NB4 (cell line): ENCODE measurements at regions not wholly inside any gene's neighbourhood (a gene's known extent, or its start where the extent isn't known, plus 50 kb on each side); places are given as distances from the start of the nearest gene placed in this dataset.

Experiments used
- DNase-seq: peaks from one replicate; pipeline ENCODE4 v3.0.0; 2010; ENCODE audit warnings: low read depth
- H3K4me3 ChIP-seq: one replicate; pipeline ENCODE4 v1.5.1; 2011; ENCODE audit warnings: mild to moderate bottlenecking, low read depth, low read length, moderate library complexity
- CTCF ChIP-seq: IDR thresholded peaks from one replicate; pipeline ENCODE4 v1.5.1; 2012; ENCODE audit warnings: low read depth, low read length
- MAX ChIP-seq: IDR thresholded peaks from 2 replicates; pipeline ENCODE4 v1.6.1; 2011; ENCODE audit warnings: low read depth, low read length
- MYC ChIP-seq: IDR thresholded peaks from 2 replicates; pipeline ENCODE4 v1.6.1; 2011; ENCODE audit warnings: low read depth, low read length
- POLR2A ChIP-seq: IDR thresholded peaks from 2 replicates; pipeline ENCODE4 v1.6.1; 2011; ENCODE audit warnings: mild to moderate bottlenecking; ENCODE audit not compliant: insufficient read length; ENCODE audit errors: extremely low read depth

DNA sequence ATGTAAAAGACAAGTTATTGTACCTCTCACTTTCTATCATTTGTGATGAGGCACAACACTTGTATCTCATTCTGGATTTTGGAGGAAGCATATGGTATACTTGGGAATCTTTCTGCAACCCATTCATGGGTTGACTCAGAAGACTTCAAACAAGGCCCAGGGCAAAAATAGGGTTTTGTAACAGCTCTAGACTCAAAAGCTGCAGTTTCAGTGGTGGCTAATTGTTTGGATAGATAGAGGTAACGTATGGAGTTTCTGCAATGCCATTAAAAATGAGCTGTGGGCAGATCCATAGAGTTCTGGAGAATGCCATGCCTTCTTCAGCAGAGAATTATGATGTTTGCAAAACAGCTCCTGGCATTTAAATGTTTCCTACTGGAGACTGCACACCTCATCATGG, 279.6 kb upstream of the VLDLR start:
- TF ChIP-seq MYC (no peak), CTCF (no peak), POLR2A (no peak), MAX (no peak)
- no peak for DNase-seq

DNA sequence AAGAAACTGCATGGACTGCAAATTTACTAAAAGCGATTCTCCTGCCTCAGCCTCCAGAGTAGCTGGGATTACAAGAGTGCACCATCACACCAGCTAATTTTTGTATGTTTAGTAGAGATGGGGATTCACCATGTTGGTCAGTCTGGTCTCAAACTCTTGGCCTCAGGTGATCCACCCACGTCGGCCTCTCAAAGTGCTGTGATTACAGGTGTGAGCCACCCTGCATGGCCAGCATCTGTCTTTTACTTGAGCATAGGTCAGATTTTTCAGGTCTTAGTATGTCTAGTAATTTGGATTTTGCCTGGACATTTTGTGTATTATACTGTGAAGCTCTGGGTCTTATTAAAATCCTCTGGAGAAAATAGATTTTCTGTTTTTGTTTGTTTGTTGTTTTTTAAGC, 277.8 kb upstream of the VLDLR start:
- no peak for DNase-seq
- TF ChIP-seq CTCF = no peak
- H3K4me3 ChIP-seq = no peak overlapping the region

More for the DNA sequence above, 279.6 kb upstream of the VLDLR start:
- H3K4me3 ChIP-seq = no peak overlapping the region

- no peak for TF ChIP-seq MAX
- no peak for TF ChIP-seq MYC
- TF ChIP-seq CTCF = no peak
- no peak for TF ChIP-seq POLR2A
- no peak for DNase-seq
- H3K4me3 ChIP-seq = no peak overlapping the region
Measured at GRCh38 chr9:2344436-2344835, 277.2 kb upstream of the VLDLR start.

GRCh38 chr9:2345013-2345412, 276.6 kb upstream of the VLDLR start:
- no peak overlapping the region for H3K4me3 ChIP-seq
- DNase-seq = no peak
- no peak for TF ChIP-seq MYC
- TF ChIP-seq CTCF = no peak
- TF ChIP-seq POLR2A = no peak
- TF ChIP-seq MAX = no peak

DNA sequence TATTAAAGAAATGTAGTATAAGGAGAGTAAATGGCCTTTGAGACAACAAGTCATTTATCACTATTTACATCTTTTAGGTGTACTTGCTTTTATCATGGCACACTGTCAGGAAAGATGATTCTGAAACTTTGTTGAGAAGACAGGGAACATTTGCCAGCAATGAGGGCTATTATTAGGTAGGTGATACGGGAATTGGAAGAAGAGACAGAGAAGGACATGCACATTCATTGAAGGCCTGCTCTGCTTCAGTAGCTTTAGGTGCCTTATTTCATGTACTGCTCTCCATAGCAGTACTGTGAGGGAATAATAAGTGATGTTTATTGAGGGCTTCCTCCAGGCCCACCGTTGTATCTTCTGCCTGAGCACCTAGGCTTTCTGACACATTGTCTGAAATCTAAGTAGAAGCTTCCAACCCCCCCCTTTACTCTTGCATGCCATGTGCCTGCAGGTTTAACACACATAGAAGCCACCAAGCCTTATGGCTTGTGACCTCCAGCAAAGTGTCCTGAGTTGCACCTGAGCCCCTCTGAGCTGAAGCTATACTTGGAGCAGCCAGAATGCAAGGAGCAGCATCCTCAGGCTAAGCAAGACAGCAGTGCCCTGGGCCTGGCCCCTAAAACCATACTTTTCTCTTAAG, 275.2 kb upstream of the VLDLR start:
- TF ChIP-seq MYC (no peak), MAX (no peak), POLR2A (no peak), CTCF (no peak)

DNA sequence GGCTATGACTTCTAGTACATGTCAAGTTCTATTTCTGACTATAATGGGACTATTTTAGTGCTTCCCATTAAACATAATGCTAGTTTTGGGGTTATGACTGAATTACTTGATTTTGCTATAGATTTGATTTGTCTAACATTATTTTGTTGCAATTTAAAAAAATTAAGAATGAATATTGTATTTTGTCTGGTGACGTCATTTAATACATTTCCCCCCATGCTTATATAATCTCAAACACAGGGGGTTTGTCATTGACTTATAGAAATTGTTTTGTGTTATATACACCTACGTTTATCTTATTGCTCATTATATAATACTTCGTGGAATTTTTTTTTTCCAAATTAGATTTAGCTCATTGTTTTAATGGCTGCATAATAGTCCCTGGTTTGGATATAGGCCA, 270.3 kb upstream of the VLDLR start:
- TF ChIP-seq POLR2A = no peak
- no peak for TF ChIP-seq MYC
- TF ChIP-seq MAX = no peak
- no peak for TF ChIP-seq CTCF
- DNase-seq = no peak
- H3K4me3 ChIP-seq = no peak overlapping the region

More for the DNA sequence above, 275.2 kb upstream of the VLDLR start:
- H3K4me3 ChIP-seq = no peak overlapping the region
- DNase-seq = no peak
